Adipocyte (in vitro differentiated cells): ENCODE measurements at regions not wholly inside any gene's neighbourhood (a gene's known extent, or its start where the extent isn't known, plus 50 kb on each side); places are given as distances from the start of the nearest gene placed in this dataset.

Source experiments
- DNase-seq: peaks from one replicate; pipeline ENCODE4 v3.0.0-alpha.2; 2015; ENCODE audit warnings: low read depth
- H3K27me3 ChIP-seq: replicated peaks from 2 replicates; pipeline ENCODE4 v1.7.0; 2013; ENCODE audit warnings: mild to moderate bottlenecking, low read length, moderate library complexity; ENCODE audit not compliant: control insufficient read depth, insufficient read depth
- H3K36me3 ChIP-seq: 2 replicates; pipeline ENCODE4 v1.7.0; 2013; ENCODE audit warnings: low read length, mild to moderate bottlenecking, moderate library complexity; ENCODE audit not compliant: control insufficient read depth, insufficient read depth, severe bottlenecking
- H3K4me1 ChIP-seq: 2 replicates; pipeline ENCODE4 v1.7.0; 2013; ENCODE audit warnings: mild to moderate bottlenecking, low read length, moderate library complexity; ENCODE audit not compliant: control insufficient read depth, insufficient read depth
- H3K4me3 ChIP-seq: 2 replicates; pipeline ENCODE4 v1.7.0; 2013; ENCODE audit warnings: mild to moderate bottlenecking, low read length, moderate library complexity
- H3K9ac ChIP-seq: 2 replicates; pipeline ENCODE4 v1.7.0; 2013; ENCODE audit warnings: mild to moderate bottlenecking, low read length, moderate library complexity
- H3K9me3 ChIP-seq: 2 replicates; pipeline ENCODE4 v1.7.0; 2013; ENCODE audit warnings: mild to moderate bottlenecking, low read length, moderate library complexity; ENCODE audit not compliant: control insufficient read depth

DNA sequence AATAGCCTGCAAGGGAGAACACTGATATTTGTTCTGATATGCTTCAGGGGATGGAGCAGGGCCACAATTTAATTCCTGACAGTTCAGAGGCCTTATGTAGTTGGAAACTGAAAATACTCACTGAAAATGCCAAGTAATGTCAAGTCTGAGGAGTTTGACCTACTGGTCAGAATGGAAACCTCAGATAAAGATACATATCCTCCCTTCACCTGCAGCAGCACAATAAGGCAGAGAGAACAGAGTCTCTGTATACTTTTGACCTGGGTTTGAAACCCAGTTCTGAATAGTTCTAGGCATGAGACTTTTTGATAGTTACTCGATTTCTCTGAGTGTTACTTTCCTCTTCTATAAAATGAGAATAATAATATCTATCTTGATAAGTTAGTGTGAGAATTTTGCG, 65.8 kb upstream of the TRPC5 start:
- H3K9ac ChIP-seq: no peak overlapping the region
- H3K27me3 ChIP-seq: peaks cover 56% of the 10 kb centered on the region
- DNase-seq: no peak
- H3K9me3 ChIP-seq: peaks cover 11% of the 10 kb centered on the region
- no peaks in the 10 kb centered on the region for H3K4me1 ChIP-seq
- no peaks in the 10 kb centered on the region for H3K36me3 ChIP-seq
- H3K4me3 ChIP-seq: no peak overlapping the region

DNA sequence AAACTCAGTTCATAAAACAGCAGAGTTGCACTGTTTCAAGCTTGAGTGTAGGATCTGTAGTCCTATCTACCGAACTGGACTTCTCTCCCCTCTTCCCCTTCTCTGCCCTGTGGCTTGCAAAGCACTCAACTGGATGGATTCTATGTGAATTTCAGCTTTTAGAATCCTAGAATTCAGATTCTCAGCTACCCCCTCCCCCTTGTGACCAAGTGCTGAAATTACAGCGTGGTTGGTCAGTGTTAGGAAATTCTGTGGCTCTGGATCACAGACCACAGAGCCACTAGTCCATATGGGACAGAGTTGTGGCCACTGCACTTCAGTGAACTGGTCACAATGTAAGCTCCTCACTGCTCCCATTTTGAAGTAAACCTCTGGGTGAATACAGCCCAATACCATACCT, 64.6 kb upstream of the TRPC5 start:
- H3K4me3 ChIP-seq: no peak overlapping the region
- peaks cover 56% of the 10 kb centered on the region for H3K27me3 ChIP-seq
- no peaks in the 10 kb centered on the region for H3K4me1 ChIP-seq
- peaks cover 5% of the 10 kb centered on the region for H3K9me3 ChIP-seq
- DNase-seq: peak; percentile 60
- no peaks in the 10 kb centered on the region for H3K36me3 ChIP-seq
- no peak overlapping the region for H3K9ac ChIP-seq

DNA sequence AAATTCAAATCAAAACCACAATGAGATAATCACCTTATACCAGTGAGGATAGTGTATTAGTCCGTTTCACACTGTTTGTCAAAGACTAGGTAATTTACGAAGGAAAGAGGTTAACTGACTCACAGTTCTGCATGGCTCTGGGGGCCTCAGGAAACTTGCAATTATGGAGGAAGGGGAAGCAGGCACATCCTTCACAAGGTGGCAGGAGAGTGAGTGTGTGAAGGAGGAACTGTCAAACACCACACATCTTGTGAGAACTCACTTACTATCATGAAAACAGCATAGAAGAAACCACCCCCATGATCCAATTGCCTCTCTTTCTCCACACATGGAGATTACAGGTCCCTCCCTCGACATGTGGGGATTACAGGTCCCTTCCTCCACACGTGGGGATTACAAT, 54.7 kb upstream of the TRPC5 start:
- no peak for DNase-seq
- Histone ChIP-seq H3K4me1 (no peaks in the 10 kb centered on the region), H3K27me3 (peaks cover 18% of the 10 kb centered on the region), H3K9ac (no peak overlapping the region), H3K4me3 (no peak overlapping the region), H3K36me3 (no peaks in the 10 kb centered on the region), H3K9me3 (peaks cover 41% of the 10 kb centered on the region)
